Gastroesophageal sphincter (tissue), 4 donors: ENCODE measurements at regions not wholly inside any gene's neighbourhood (a gene's known extent, or its start where the extent isn't known, plus 50 kb on each side); places are given as distances from the start of the nearest gene placed in this dataset.

Experiments used
- ATAC-seq: fragments of 150-250 bp; one replicate; pipeline ENCODE4 v1.9.1; 2016; ENCODE audit warnings: mild to moderate bottlenecking, moderate library complexity
- H3K27ac ChIP-seq, 4 donors: fragments of 200-600 bp; sonication (generic) in 3 of 4; 1 replicate in 3 of 4; 2 replicates in 1 of 4; pipeline ENCODE4 v1.5.1; 2016 to 2019
- H3K27me3 ChIP-seq: fragments of 200-600 bp; sonication (generic); one replicate; pipeline ENCODE4 v1.5.1; 2019
- H3K36me3 ChIP-seq, 2 donors: fragments of 200-600 bp; sonication (generic); one replicate each; pipeline ENCODE4 v1.5.1; 2019; ENCODE audit warnings: control low read depth in 1 of 2
- H3K4me1 ChIP-seq, 3 donors: fragments of 200-600 bp; sonication (generic); 1 replicate in 2 of 3; 2 replicates in 1 of 3; pipeline ENCODE4 v1.5.1; 2016 to 2019; ENCODE audit warnings: control low read depth in 2 of 3
- H3K4me3 ChIP-seq, 2 donors: fragments of 200-600 bp; sonication (generic); one replicate each; pipeline ENCODE4 v1.5.1; 2019; ENCODE audit warnings: mild to moderate bottlenecking in 1 of 2, moderate library complexity in 1 of 2
- H3K9me3 ChIP-seq, 3 donors: fragments of 200-600 bp; sonication (generic); one replicate each; pipeline ENCODE4 v1.5.1; 2017 to 2019; ENCODE audit warnings: control low read depth in 2 of 3
- CTCF ChIP-seq, 4 experiments: fragments of 200-600 bp in 2 of 4; fragments of 450-650 bp in 2 of 4; sonication (generic) in 1 of 4; IDR thresholded peaks; one replicate each; pipeline ENCODE4 v1.5.1; 2017 to 2019; ENCODE audit warnings: antibody characterized with exemption in 4 of 4, mild to moderate bottlenecking in 2 of 4, moderate library complexity in 2 of 4
- EP300 ChIP-seq: sonication (generic); formaldehyde crosslinking; IDR thresholded peaks from one replicate; pipeline ENCODE4 v1.6.1; 2017; ENCODE audit warnings: antibody characterized with exemption, mild to moderate bottlenecking
- POLR2A ChIP-seq, 2 donors: fragments of 450-650 bp; IDR thresholded peaks; one replicate each; pipeline ENCODE4 v1.6.1; 2017; ENCODE audit warnings: antibody characterized with exemption in 2 of 2, mild to moderate bottlenecking in 2 of 2, moderate library complexity in 1 of 2
- POLR2AphosphoS5 ChIP-seq: sonication (generic); formaldehyde crosslinking; IDR thresholded peaks from one replicate; pipeline ENCODE4 v1.6.1; 2017; ENCODE audit warnings: antibody characterized with exemption
- WGBS, 2 donors: methylation state at CpG; one replicate each; pipeline ENCODE4 v1.1.5; 2018; ENCODE audit warnings: low coverage in 1 of 2; 5-methylcytosine and 5-hydroxymethylcytosine counted together

GRCh38 chr9:87436716-87437115 lies 61.0 kb upstream of the DAPK1 start:
- ATAC-seq, result no peak
- Histone ChIP-seq H3K27ac (no peak overlapping the region), H3K4me1 (no peaks in the 10 kb centered on the region), H3K36me3 (no peaks in the 10 kb centered on the region), H3K27me3 (no peaks in the 10 kb centered on the region), H3K4me3 (no peak overlapping the region), H3K9me3 (no peaks in the 10 kb centered on the region)
- 59 to 91% methylated on average over 2 to 3 of the region's 3 CpGs for WGBS, 2 donors
- TF ChIP-seq CTCF (IDR thresholded peaks at IDR 0.05), result no peak
- TF ChIP-seq POLR2AphosphoS5, result no peak
- no peak for TF ChIP-seq POLR2A (IDR thresholded peaks at IDR 0.05)
- no peak for TF ChIP-seq EP300

- Histone ChIP-seq H3K36me3 (no peaks in the 10 kb centered on the region), H3K27ac (no peak overlapping the region), H3K4me1 (no peaks in the 10 kb centered on the region), H3K4me3 (no peak overlapping the region), H3K9me3 (no peaks in the 10 kb centered on the region), H3K27me3 (no peaks in the 10 kb centered on the region)
- no peak for ATAC-seq
- TF ChIP-seq POLR2AphosphoS5 (no peak), EP300 (no peak), POLR2A (IDR thresholded peaks at IDR 0.05) (no peak), CTCF (IDR thresholded peaks at IDR 0.05) (no peak)
- WGBS, 2 donors, result 93 to 95% methylated on average over 3 to 5 of the region's 8 CpGs
These were observed 59.7 kb upstream of the DAPK1 start for GRCh38 chr9:87437966-87438365.

- no peak for TF ChIP-seq CTCF (IDR thresholded peaks at IDR 0.05)
- TF ChIP-seq POLR2AphosphoS5, result no peak
- no peak for TF ChIP-seq EP300
- TF ChIP-seq POLR2A (IDR thresholded peaks at IDR 0.05), result no peak
- WGBS, 2 donors, result 77 to 100% methylated on average over 1 to 2 of the region's 2 CpGs
- no peak overlapping the region for H3K4me3 ChIP-seq
- no peaks in the 10 kb centered on the region for H3K27me3 ChIP-seq
- no peaks in the 10 kb centered on the region for H3K36me3 ChIP-seq
- no peaks in the 10 kb centered on the region for H3K9me3 ChIP-seq
- H3K4me1 ChIP-seq, result no peaks in the 10 kb centered on the region
- ATAC-seq, result no peak
- H3K27ac ChIP-seq, result no peak overlapping the region
These were observed 56.4 kb upstream of the DAPK1 start for GRCh38 chr9:87441251-87441650.

GRCh38 chr9:87442451-87442850 lies 55.2 kb upstream of the DAPK1 start:
- H3K4me1 ChIP-seq, result no peaks in the 10 kb centered on the region
- WGBS, 2 donors, result 40 to 54% methylated on average over 1 to 2 of the region's 2 CpGs

GRCh38 chr9:87443006-87443405 lies 54.7 kb upstream of the DAPK1 start:
- no peaks in the 10 kb centered on the region for H3K9me3 ChIP-seq
- TF ChIP-seq EP300 (no peak), POLR2A (IDR thresholded peaks at IDR 0.05) (no peak), POLR2AphosphoS5 (no peak), CTCF (IDR thresholded peaks at IDR 0.05) (no peak)
- H3K4me3 ChIP-seq, result no peak overlapping the region
- no peaks in the 10 kb centered on the region for H3K27me3 ChIP-seq
- H3K36me3 ChIP-seq, result no peaks in the 10 kb centered on the region
- WGBS, 2 donors, result 100% methylated on average over 1 to 2 of the region's 2 CpGs
- no peak for ATAC-seq
- H3K27ac ChIP-seq, result no peak overlapping the region
- H3K4me1 ChIP-seq, result no peaks in the 10 kb centered on the region

More at GRCh38 chr9:87442451-87442850, 55.2 kb upstream of the DAPK1 start:
- Histone ChIP-seq H3K9me3 (no peaks in the 10 kb centered on the region), H3K27ac (no peak overlapping the region), H3K27me3 (no peaks in the 10 kb centered on the region), H3K4me3 (no peak overlapping the region), H3K36me3 (no peaks in the 10 kb centered on the region)
- TF ChIP-seq CTCF (IDR thresholded peaks at IDR 0.05), result no peak
- ATAC-seq, result no peak
